ENCODE measurements at regions not wholly inside any gene's neighbourhood (a gene's known extent, or its start where the extent isn't known, plus 50 kb on each side); places are given as distances from the start of the nearest gene placed in this dataset.

GRCh38 chr2:49686897-49687442 is 532.7 kb upstream of the FSHR start:
- intact Hi-C loops (cut with micrococcal nuclease; ENCODE audit: unreplicated experiment) (loop anchor here (5.0 kb wide), 2 partner anchors 455 to 715 kb away; no protein-coding TSS in a partner anchor), in situ Hi-C loops (cut with HindIII; ENCODE audit: low pct_unique_long_range_greater_than_20kb, low sequenced_read_pairs) (no loop called here)
- no peaks in the 10 kb centered on the region for H3K9me3 ChIP-seq (ENCODE audit: control insufficient read depth, insufficient read depth, low read depth, low read length)
- no peaks in the 10 kb centered on the region for H3K4me1 ChIP-seq (ENCODE audit: control insufficient read depth, insufficient read depth, low read length)
- TF ChIP-seq, protein P1, sequence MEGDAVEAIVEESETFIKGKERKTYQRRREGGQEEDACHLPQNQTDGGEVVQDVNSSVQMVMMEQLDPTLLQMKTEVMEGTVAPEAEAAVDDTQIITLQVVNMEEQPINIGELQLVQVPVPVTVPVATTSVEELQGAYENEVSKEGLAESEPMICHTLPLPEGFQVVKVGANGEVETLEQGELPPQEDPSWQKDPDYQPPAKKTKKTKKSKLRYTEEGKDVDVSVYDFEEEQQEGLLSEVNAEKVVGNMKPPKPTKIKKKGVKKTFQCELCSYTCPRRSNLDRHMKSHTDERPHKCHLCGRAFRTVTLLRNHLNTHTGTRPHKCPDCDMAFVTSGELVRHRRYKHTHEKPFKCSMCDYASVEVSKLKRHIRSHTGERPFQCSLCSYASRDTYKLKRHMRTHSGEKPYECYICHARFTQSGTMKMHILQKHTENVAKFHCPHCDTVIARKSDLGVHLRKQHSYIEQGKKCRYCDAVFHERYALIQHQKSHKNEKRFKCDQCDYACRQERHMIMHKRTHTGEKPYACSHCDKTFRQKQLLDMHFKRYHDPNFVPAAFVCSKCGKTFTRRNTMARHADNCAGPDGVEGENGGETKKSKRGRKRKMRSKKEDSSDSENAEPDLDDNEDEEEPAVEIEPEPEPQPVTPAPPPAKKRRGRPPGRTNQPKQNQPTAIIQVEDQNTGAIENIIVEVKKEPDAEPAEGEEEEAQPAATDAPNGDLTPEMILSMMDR (IDR thresholded peaks at IDR 0.05) = no peak
- TF ChIP-seq TCF7L2 (IDR thresholded peaks at IDR 0.05; ENCODE audit: low read depth, low read length) (no peak), POLR2AphosphoS5 (IDR thresholded peaks at IDR 0.05; ENCODE audit: low read depth, low read length) (no peak), SIN3A (IDR thresholded peaks at IDR 0.05; ENCODE audit: borderline replicate concordance, insufficient read depth, low read depth, low read length) (no peak), REST (IDR thresholded peaks at IDR 0.05; ENCODE audit: insufficient read depth in 1 of 2, low read depth in 2 of 2, low read length in 1 of 2) (no peak)
- H3K4me3 ChIP-seq (ENCODE audit: low read depth in 2 of 2, low read length in 2 of 2) = no peak overlapping the region
- no peaks in the 10 kb centered on the region for H3K36me3 ChIP-seq (ENCODE audit: control insufficient read depth, insufficient read depth, low read length)
- POLR2A ChIA-PET = no interaction called here
- no TSS peak for BruUV-seq (replicated peaks)
- DNase-seq (ENCODE audit: low read depth, low spot score) (no peak), ATAC-seq (no peak)
- CTCF ChIA-PET = no interaction called here
- H3K27me3 ChIP-seq (ENCODE audit: control insufficient read depth, insufficient read depth, low read length) = no peaks in the 10 kb centered on the region
- H3K27ac ChIP-seq (ENCODE audit: low read length) = no peak overlapping the region

DNA sequence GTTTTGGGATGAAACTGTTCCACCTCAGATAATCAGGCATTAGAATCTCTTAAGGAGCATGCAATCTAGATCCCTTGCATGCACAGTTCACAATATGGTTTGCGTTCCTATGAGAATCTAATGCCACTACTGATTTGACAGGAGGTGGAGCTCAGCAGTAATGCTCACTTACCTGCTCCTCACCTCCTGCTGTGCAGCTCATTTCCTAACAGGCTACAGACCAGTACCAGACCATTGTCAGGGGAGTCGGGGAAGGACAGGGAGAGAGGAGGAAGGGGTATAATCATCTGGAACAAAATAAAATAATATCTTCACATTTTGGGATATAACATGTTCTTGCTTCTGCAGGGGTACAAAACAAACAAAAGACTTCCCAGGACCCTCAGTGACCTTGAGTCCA is 532.0 kb upstream of the FSHR start:
- CTCF ChIA-PET = no interaction called here
- H3K9me3 ChIP-seq (ENCODE audit: control insufficient read depth, insufficient read depth, low read depth, low read length) = no peaks in the 10 kb centered on the region
- POLR2A ChIA-PET = no interaction called here
- H3K36me3 ChIP-seq (ENCODE audit: control insufficient read depth, insufficient read depth, low read length) = no peaks in the 10 kb centered on the region
- no peak for ATAC-seq
- DNase-seq (ENCODE audit: low read depth, low spot score) = no peak
- in situ Hi-C loops (cut with HindIII; ENCODE audit: low pct_unique_long_range_greater_than_20kb, low sequenced_read_pairs) = no loop called here
- H3K4me1 ChIP-seq (ENCODE audit: control insufficient read depth, insufficient read depth, low read length) = no peaks in the 10 kb centered on the region
- no peak overlapping the region for H3K4me3 ChIP-seq (ENCODE audit: low read depth in 2 of 2, low read length in 2 of 2)
- TF ChIP-seq, protein P1 (IDR thresholded peaks at IDR 0.05) = no peak
- no peak for TF ChIP-seq SIN3A (IDR thresholded peaks at IDR 0.05; ENCODE audit: borderline replicate concordance, insufficient read depth, low read depth, low read length)
- TF ChIP-seq POLR2AphosphoS5 (IDR thresholded peaks at IDR 0.05; ENCODE audit: low read depth, low read length) = no peak
- no peak for TF ChIP-seq REST (IDR thresholded peaks at IDR 0.05; ENCODE audit: insufficient read depth in 1 of 2, low read depth in 2 of 2, low read length in 1 of 2)
- TF ChIP-seq TCF7L2 (IDR thresholded peaks at IDR 0.05; ENCODE audit: low read depth, low read length) = no peak
- intact Hi-C loops (cut with micrococcal nuclease; ENCODE audit: unreplicated experiment) = loop anchor here (5.0 kb wide), 2 partner anchors 456 to 716 kb away; no protein-coding TSS in a partner anchor
- no peak overlapping the region for H3K27ac ChIP-seq (ENCODE audit: low read length)
- H3K27me3 ChIP-seq (ENCODE audit: control insufficient read depth, insufficient read depth, low read length) = no peaks in the 10 kb centered on the region
- no TSS peak for BruUV-seq (replicated peaks)

All from Panc1 (cell line).